ENCODE measurements at regions not wholly inside any gene's neighbourhood (a gene's known extent, or its start where the extent isn't known, plus 50 kb on each side); places are given as distances from the start of the nearest gene placed in this dataset.

DNA sequence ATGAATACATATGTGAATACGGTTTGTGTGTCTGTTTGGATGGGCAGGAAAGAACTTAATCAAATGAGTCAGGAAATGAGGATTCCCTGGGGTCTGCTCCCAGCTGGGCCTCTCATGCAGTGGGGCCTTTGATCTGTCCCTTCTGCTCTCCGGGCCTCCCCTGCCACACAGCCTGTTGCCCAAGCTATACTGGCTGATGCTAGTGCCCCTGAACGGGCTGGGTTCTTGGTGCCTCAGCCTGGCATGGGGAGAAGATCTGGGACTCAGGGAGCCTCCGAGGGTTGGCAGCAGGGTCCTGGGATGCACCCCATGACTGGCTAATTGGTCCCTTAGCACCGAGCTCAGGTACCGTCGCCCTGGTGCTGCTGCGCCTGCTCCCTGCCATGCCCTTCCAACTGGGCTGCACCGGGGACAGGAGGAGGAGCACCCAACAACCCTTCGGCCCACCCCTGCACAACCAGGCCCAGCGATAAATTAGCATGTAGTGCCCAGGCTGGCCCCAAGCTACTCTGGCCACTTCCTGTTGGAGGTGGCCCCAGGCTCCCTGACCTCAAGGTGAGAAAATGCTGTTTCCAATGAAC lies 59.9 kb upstream of the DUSP5 start:
- H3K27ac ChIP-seq: no peak overlapping the region
- no peaks in the 10 kb centered on the region for H3K27me3 ChIP-seq (replicated peaks; ENCODE audit: insufficient read depth)
- H3K4me2 ChIP-seq (ENCODE audit: unreplicated experiment): no peak overlapping the region
- no peaks in the 10 kb centered on the region for H3K4me1 ChIP-seq (ENCODE audit: insufficient read depth)
- TF ChIP-seq EZH2phosphoT487 (IDR thresholded peaks at IDR 0.05; ENCODE audit: insufficient read depth, low read depth): no peak
- no peak for TF ChIP-seq EZH2 (IDR thresholded peaks at IDR 0.05; ENCODE audit: insufficient read depth, poor library complexity, severe bottlenecking)
- WGBS, 2 experiments (ENCODE audit: low coverage in 1 of 2, low lambda C conversion rate in 2 of 2, missing lambda C conversion rate in 2 of 2): 75 to 77% methylated on average over 11 of the region's 11 CpGs
- H4K20me1 ChIP-seq (ENCODE audit: insufficient read depth): no peaks in the 10 kb centered on the region
- DNase-seq: no peak
- in situ Hi-C loops (cut with MboI): no loop called here
- H3K79me2 ChIP-seq (ENCODE audit: insufficient read depth): no peaks in the 10 kb centered on the region
- no peaks in the 10 kb centered on the region for H3K9me2 ChIP-seq (ENCODE audit: insufficient read depth)
- H2AFZ ChIP-seq: no peak overlapping the region
- H3K4me3 ChIP-seq: no peak overlapping the region
- no peaks in the 10 kb centered on the region for H3K36me3 ChIP-seq (ENCODE audit: low read depth)
- H3K9ac ChIP-seq: no peak overlapping the region
- no peaks in the 10 kb centered on the region for H3F3A ChIP-seq (ENCODE audit: insufficient read depth)
- H3K9me3 ChIP-seq (ENCODE audit: low read depth): no peaks in the 10 kb centered on the region

DNA sequence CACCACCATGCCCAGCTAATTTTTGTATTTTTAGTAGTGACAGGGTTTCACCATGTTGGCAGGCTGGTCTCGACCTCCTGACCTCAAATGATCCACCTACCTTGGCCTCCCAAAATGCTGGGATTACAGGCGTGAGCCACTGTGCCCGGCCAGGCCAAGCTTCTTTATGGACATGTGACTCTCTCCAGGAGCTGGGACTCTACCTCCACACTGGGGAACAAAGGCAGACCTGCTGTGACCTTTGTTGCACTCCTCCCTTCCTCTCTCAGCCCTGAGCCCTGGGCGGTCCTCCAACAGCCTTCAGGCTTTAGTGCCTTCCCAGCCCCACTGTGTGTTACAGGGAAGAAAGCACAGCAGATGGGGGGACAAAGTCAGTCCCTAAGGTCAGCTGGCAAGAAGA lies 55.0 kb upstream of the DUSP5 start:
- TF ChIP-seq EZH2 (IDR thresholded peaks at IDR 0.05; ENCODE audit: insufficient read depth, poor library complexity, severe bottlenecking) (no peak), EZH2phosphoT487 (IDR thresholded peaks at IDR 0.05; ENCODE audit: insufficient read depth, low read depth) (no peak)
- no peak for DNase-seq
- Histone ChIP-seq H3K36me3 (ENCODE audit: low read depth) (no peaks in the 10 kb centered on the region), H3K9me3 (ENCODE audit: low read depth) (no peaks in the 10 kb centered on the region), H3K9ac (no peak overlapping the region), H4K20me1 (ENCODE audit: insufficient read depth) (no peaks in the 10 kb centered on the region), H3K9me2 (ENCODE audit: insufficient read depth) (no peaks in the 10 kb centered on the region), H3K27me3 (replicated peaks; ENCODE audit: insufficient read depth) (no peaks in the 10 kb centered on the region), H3K4me3 (no peak overlapping the region), H2AFZ (no peak overlapping the region), H3K4me2 (ENCODE audit: unreplicated experiment) (no peak overlapping the region), H3K79me2 (ENCODE audit: insufficient read depth) (no peaks in the 10 kb centered on the region), H3K4me1 (ENCODE audit: insufficient read depth) (peaks cover 13% of the 10 kb centered on the region), H3F3A (ENCODE audit: insufficient read depth) (peaks cover 8% of the 10 kb centered on the region), H3K27ac (no peak overlapping the region)
- 92 to 94% methylated on average over 3 to 4 of the region's 4 CpGs for WGBS, 2 experiments (ENCODE audit: low coverage in 1 of 2, low lambda C conversion rate in 2 of 2, missing lambda C conversion rate in 2 of 2)
- in situ Hi-C loops (cut with MboI): no loop called here

DNA sequence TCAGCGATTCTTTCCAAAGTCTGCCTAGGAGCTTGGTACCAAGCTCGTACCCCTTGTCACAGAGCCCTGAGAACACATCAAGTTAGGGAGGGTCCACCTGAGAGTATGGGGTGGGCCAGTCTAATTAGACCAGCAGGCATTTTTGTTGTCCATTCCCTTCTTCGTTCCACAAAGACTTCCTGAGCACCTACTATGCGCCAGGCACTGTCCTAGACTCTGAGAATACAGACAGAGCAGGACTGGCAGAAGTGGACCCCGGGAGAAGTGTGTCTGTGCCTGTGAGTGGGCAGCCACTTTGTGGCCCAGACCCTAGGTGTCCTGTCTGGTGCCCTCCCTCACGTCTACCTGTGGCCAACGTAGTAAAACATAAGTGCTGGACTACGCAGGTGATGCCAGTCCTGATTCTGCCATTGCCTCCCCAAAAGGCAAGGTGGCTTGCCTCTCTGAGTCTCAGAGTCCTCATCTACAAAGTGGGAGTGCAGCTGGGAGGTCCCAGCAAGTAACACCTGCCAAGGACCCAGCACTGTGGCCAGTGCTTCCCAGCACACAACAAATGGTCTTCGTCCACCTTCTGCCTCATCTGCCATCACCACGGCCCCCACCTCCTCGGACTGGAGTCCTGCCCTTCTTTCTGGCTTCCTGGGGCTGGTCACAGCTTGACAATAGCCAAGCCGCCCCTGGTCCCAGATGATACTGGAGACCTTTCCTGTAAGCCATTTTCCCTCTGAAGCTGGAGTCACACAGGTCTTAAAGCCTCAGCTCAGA lies 54.3 kb upstream of the DUSP5 start:
- Histone ChIP-seq H2AFZ (no peak overlapping the region), H3K27ac (no peak overlapping the region), H3K36me3 (ENCODE audit: low read depth) (no peaks in the 10 kb centered on the region), H3K9me3 (ENCODE audit: low read depth) (no peaks in the 10 kb centered on the region), H3F3A (ENCODE audit: insufficient read depth) (peaks cover 11% of the 10 kb centered on the region), H3K9me2 (ENCODE audit: insufficient read depth) (no peaks in the 10 kb centered on the region), H3K4me2 (ENCODE audit: unreplicated experiment) (no peak overlapping the region), H3K27me3 (replicated peaks; ENCODE audit: insufficient read depth) (no peaks in the 10 kb centered on the region), H3K9ac (no peak overlapping the region), H4K20me1 (ENCODE audit: insufficient read depth) (no peaks in the 10 kb centered on the region), H3K79me2 (ENCODE audit: insufficient read depth) (no peaks in the 10 kb centered on the region), H3K4me3 (no peak overlapping the region), H3K4me1 (ENCODE audit: insufficient read depth) (peaks cover 17% of the 10 kb centered on the region)
- TF ChIP-seq EZH2phosphoT487 (IDR thresholded peaks at IDR 0.05; ENCODE audit: insufficient read depth, low read depth) (no peak), EZH2 (IDR thresholded peaks at IDR 0.05; ENCODE audit: insufficient read depth, poor library complexity, severe bottlenecking) (no peak)
- in situ Hi-C loops (cut with MboI): no loop called here
- WGBS, 2 experiments (ENCODE audit: low coverage in 1 of 2, low lambda C conversion rate in 2 of 2, missing lambda C conversion rate in 2 of 2): 84 to 88% methylated on average over 12 of the region's 12 CpGs
- no peak for DNase-seq

DNA sequence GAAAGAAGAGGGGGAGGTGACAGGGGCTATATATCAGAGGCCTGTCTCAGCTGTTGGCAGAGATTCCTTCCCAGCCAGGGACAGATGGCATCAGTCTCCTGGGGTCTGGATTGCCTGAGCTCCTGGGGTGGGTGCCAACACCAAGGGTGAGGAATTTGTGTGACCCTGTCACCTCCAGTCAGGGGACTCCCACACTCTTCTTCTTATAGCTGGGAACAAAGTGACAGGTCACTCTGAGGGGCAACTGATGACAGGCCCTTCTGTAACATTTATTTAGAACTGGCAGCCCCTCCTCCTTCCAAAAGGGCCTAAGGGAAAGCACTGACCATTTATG lies 53.7 kb upstream of the DUSP5 start:
- H3K4me2 ChIP-seq (ENCODE audit: unreplicated experiment): no peak overlapping the region
- no peak overlapping the region for H3K27ac ChIP-seq
- H3F3A ChIP-seq (ENCODE audit: insufficient read depth): peaks cover 11% of the 10 kb centered on the region
- no peaks in the 10 kb centered on the region for H3K9me2 ChIP-seq (ENCODE audit: insufficient read depth)
- H3K4me3 ChIP-seq: no peak overlapping the region
- TF ChIP-seq EZH2 (IDR thresholded peaks at IDR 0.05; ENCODE audit: insufficient read depth, poor library complexity, severe bottlenecking) (no peak), EZH2phosphoT487 (IDR thresholded peaks at IDR 0.05; ENCODE audit: insufficient read depth, low read depth) (no peak)
- H4K20me1 ChIP-seq (ENCODE audit: insufficient read depth): no peaks in the 10 kb centered on the region
- H2AFZ ChIP-seq: no peak overlapping the region
- H3K27me3 ChIP-seq (replicated peaks; ENCODE audit: insufficient read depth): no peaks in the 10 kb centered on the region
- H3K9ac ChIP-seq: no peak overlapping the region
- H3K4me1 ChIP-seq (ENCODE audit: insufficient read depth): peaks cover 17% of the 10 kb centered on the region
- in situ Hi-C loops (cut with MboI): no loop called here
- H3K36me3 ChIP-seq (ENCODE audit: low read depth): no peaks in the 10 kb centered on the region
- DNase-seq: no peak
- no peaks in the 10 kb centered on the region for H3K79me2 ChIP-seq (ENCODE audit: insufficient read depth)
- no peaks in the 10 kb centered on the region for H3K9me3 ChIP-seq (ENCODE audit: low read depth)

Measured in GM23248 (cell line).